ENCODE measurements at regions not wholly inside any gene's neighbourhood (a gene's known extent, or its start where the extent isn't known, plus 50 kb on each side); places are given as distances from the start of the nearest gene placed in this dataset.

DNA sequence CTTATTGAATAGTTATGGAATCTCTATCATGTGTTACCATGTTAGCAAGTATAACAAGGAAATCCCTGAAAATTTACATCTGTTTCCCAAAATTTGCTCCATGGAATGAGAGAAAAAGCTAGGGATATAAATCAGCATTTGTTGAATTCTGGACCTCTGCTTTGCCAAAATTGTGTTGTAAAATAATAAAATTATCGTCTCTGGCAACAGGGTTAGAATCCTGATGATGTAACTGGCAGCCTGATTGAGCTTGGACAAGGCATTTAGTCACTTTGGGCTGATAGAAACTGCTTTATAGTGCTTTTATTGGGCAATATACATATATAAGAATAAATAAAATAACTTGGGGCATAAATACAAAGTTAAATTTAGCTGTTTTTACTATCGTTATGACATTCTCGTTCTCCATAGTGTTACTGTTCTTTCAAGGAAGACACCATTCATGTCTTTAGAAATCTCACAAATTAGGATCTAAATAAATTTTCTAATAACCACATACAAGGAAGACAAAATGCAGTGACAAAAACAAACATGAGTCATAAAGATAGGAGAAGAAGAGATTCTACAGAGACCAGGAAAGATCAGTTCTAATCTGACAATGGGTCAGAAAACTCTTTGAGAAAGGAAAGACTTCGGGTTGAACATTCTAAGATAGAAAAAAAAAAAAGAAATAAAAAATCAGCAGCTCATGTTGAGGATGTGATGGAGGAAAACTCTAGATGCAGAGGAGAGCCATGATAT, 145.0 kb upstream of the CDH10 start:
- no peak for ATAC-seq (replicated peaks in 1 of 2)
- H3K9me3 Mint-ChIP-seq = peaks cover 13% of the 10 kb centered on the region in 2 donors

DNA sequence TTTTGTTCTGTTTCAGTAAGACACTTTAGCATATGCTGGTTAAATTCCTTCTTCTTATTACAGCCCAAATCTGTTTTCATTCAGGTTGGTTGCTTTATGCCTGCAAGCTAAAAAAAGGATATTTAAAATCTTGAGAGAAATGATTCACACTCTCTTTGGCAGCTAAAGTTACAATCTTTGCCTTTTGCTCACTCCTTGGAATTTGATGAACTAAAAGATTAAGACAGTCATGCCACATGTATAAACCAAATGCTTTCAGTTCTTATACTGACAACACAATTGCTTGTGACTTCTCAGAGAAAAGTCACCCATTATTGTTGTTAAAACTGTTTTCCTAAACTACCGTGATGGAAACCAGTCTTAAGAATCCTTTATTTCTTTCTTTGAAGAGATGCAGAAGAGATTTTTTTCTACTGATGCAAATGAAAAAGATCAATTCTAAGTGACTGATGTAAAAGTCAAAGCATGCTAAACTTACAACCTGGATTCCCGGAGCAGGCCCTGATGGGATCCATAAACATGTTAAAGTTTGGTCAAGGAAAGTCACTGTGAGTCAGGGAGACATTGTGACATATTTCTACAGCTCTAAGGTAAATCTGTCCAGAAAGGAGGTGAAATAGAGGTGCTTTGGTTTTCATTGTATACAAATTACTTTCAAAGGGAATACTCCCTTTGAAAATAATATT, 144.2 kb upstream of the CDH10 start:
- ATAC-seq (replicated peaks in 1 of 2) (no peak), DNase-seq (no peak)
- Mint-ChIP-seq H3K36me3 (ENCODE audit: insufficient read depth in 2 of 2) (peaks cover 0 to 4% of the 10 kb centered on the region in 2 donors), H3K27ac (no peak overlapping the region), H3K4me3 (no peak overlapping the region), H3K4me1 (ENCODE audit: low read depth) (no peaks in the 10 kb centered on the region), H3K27me3 (ENCODE audit: low read depth) (no peaks in the 10 kb centered on the region), H3K9me3 (peaks cover 13% of the 10 kb centered on the region in 2 donors)

More for the DNA sequence above, 145.0 kb upstream of the CDH10 start:
- Mint-ChIP-seq H3K27ac (no peak overlapping the region), H3K4me1 (ENCODE audit: low read depth) (no peaks in the 10 kb centered on the region), H3K27me3 (ENCODE audit: low read depth) (no peaks in the 10 kb centered on the region), H3K36me3 (ENCODE audit: insufficient read depth in 2 of 2) (peaks cover 0 to 4% of the 10 kb centered on the region in 2 donors), H3K4me3 (no peak overlapping the region)
- no peak for DNase-seq

DNA sequence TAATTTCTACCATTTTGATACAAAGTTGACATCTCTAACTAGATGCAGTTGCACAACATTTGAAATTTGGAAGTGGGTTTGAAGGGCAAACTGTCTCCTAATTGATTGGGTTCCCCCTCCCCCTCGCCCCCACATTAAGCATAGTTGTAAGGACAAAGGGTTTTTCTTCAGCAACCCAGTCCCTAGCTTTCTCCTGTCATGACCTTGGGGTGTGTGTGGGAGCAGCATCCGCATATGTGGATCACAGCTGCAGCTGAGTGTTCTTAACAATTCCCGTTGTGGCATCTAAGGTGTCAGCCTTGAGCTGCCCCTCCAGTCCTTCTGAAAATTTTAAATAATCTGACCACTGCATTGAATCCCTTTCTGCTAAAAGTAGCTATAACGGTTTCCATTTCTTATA, 141.3 kb upstream of the CDH10 start:
- no peaks in the 10 kb centered on the region for H3K36me3 Mint-ChIP-seq (ENCODE audit: insufficient read depth in 2 of 2)
- no peak overlapping the region for H3K4me3 Mint-ChIP-seq
- no peaks in the 10 kb centered on the region for H3K27me3 Mint-ChIP-seq (ENCODE audit: low read depth)
- DNase-seq = no peak
- no peak for ATAC-seq (replicated peaks in 1 of 2)
- no peaks in the 10 kb centered on the region for H3K4me1 Mint-ChIP-seq (ENCODE audit: low read depth)
- no peak overlapping the region for H3K27ac Mint-ChIP-seq
- peaks cover 6 to 9% of the 10 kb centered on the region in 2 donors for H3K9me3 Mint-ChIP-seq

DNA sequence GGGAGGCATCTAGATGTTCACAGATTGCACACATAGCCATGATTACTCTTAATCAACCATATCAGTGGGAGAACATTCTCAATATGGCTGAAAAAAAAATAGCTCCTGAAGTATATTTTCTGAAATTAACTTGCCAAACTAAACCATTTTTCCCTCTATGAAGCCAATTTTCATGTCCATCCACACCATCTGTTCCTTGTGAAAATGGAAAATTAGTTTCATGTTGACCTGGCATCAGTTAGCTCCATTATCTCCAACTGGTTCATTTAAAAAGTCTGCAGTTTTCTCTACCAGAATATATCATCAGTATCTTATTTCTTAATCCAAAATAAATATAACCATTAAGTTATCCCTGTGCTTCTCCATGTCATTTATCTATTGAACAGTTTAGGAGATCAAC, 138.8 kb upstream of the CDH10 start:
- no peak overlapping the region for H3K4me3 Mint-ChIP-seq
- no peak overlapping the region for H3K27ac Mint-ChIP-seq
- H3K27me3 Mint-ChIP-seq (ENCODE audit: low read depth) = no peaks in the 10 kb centered on the region

DNA sequence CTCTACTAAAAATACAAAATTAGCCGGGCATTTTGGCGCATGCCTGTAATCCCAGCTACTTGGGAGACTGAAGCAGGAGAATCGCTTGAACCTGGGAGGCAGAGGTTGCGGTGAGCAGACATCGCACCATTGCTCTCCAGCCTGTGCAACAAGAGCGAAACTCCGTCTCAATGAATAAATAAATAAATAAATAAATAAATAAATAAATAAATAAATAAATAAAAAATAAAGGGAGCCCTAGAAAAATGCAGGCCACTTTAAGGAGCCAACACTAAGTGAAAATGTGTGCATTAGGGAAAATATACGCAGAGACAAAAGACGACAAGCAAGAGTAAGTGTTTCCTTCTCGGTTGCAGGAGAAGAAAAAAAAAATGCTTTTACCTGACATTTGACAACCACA, 132.6 kb upstream of the CDH10 start:
- DNase-seq = no peak
- no peaks in the 10 kb centered on the region for H3K4me1 Mint-ChIP-seq (ENCODE audit: low read depth)
- H3K9me3 Mint-ChIP-seq = peaks cover 4 to 14% of the 10 kb centered on the region in 2 donors
- no peaks in the 10 kb centered on the region for H3K27me3 Mint-ChIP-seq (ENCODE audit: low read depth)
- ATAC-seq (replicated peaks in 1 of 2) = no peak
- H3K27ac Mint-ChIP-seq = no peak overlapping the region
- no peak overlapping the region for H3K4me3 Mint-ChIP-seq
- peaks cover 0 to 3% of the 10 kb centered on the region in 2 donors for H3K36me3 Mint-ChIP-seq (ENCODE audit: insufficient read depth in 2 of 2)

More for the DNA sequence above, 138.8 kb upstream of the CDH10 start:
- Mint-ChIP-seq H3K9me3 (peaks cover 4 to 11% of the 10 kb centered on the region in 2 donors), H3K4me1 (ENCODE audit: low read depth) (no peaks in the 10 kb centered on the region), H3K36me3 (ENCODE audit: insufficient read depth in 2 of 2) (no peaks in the 10 kb centered on the region)
- DNase-seq = no peak
- ATAC-seq (replicated peaks in 1 of 2) = no peak

DNA sequence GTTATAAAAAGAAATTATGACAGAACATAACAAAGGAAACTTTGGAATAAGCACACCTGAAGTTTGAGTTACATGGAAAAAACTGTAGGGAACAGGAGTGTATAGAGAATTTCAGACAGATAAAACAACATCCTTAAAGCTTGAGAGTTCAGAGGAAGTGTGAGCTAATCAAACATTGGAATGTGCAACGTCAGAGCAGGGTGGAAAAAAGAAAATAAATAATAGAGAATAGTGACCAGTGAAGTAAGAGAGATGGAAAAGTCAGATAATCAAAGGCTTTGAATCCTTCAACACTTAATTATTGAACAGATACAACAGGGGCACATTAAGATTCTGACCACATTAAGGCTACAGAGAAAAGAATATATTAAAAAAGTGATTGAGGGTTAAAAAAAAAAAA, 128.5 kb upstream of the CDH10 start:
- Mint-ChIP-seq H3K4me1 (ENCODE audit: low read depth) (no peaks in the 10 kb centered on the region), H3K36me3 (ENCODE audit: insufficient read depth in 2 of 2) (peaks cover 0 to 3% of the 10 kb centered on the region in 2 donors), H3K9me3 (peaks cover 6 to 12% of the 10 kb centered on the region in 2 donors), H3K4me3 (no peak overlapping the region), H3K27me3 (ENCODE audit: low read depth) (no peaks in the 10 kb centered on the region), H3K27ac (no peak overlapping the region)
- no peak for DNase-seq
- no peak for ATAC-seq (replicated peaks in 1 of 2)

DNA sequence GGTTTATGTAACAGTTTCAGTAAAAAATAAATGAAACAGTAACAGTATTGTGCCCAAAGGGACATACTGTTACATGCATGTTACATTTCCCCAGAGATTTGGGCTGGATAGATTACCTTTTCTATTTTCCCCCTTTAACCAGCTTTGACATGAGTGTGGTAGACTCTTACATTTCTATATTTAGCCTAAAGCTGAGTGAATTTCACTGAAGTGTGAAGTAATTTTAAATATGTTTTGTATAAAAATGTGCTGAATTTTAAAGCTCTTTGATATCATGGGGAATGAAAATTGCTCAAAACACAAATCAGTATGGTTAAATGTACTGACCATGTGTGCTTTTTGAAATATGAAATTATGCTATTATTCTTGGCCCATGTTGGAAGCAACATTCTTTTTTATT, 122.3 kb upstream of the CDH10 start:
- ATAC-seq (replicated peaks in 1 of 2) (no peak), DNase-seq (no peak)
- Mint-ChIP-seq H3K4me3 (no peak overlapping the region), H3K27ac (no peak overlapping the region), H3K27me3 (ENCODE audit: low read depth) (no peaks in the 10 kb centered on the region), H3K9me3 (peaks cover 14% of the 10 kb centered on the region in 2 donors), H3K36me3 (ENCODE audit: insufficient read depth in 2 of 2) (peaks cover 1 to 3% of the 10 kb centered on the region in 2 donors), H3K4me1 (ENCODE audit: low read depth) (no peaks in the 10 kb centered on the region)

DNA sequence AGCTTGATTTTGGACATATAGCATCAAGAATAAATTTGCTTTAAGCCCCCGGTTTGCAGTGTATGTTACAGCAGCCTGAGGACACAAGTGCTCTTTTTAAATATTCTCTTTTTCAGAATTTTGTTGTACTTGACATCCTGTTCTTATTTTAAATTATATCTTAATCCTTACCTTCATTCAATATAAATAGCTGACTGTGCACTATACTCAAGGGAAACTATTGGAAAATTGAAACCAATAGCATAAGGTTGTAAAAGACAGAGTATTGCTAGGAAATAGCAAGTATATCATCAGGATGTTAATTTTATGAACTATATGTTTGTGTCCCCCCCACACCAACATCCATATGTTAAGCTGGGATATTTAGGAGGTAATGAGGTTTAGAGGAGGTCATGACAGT, 120.4 kb upstream of the CDH10 start:
- H3K4me3 Mint-ChIP-seq = no peak overlapping the region
- H3K36me3 Mint-ChIP-seq (ENCODE audit: insufficient read depth in 2 of 2) = peaks cover 2 to 7% of the 10 kb centered on the region in 2 donors
- ATAC-seq (replicated peaks in 1 of 2) (no peak), DNase-seq (no peak)
- H3K4me1 Mint-ChIP-seq (ENCODE audit: low read depth) = no peaks in the 10 kb centered on the region
- no peaks in the 10 kb centered on the region for H3K27me3 Mint-ChIP-seq (ENCODE audit: low read depth)
- H3K9me3 Mint-ChIP-seq = peaks cover 13 to 16% of the 10 kb centered on the region in 2 donors
- no peak overlapping the region for H3K27ac Mint-ChIP-seq

DNA sequence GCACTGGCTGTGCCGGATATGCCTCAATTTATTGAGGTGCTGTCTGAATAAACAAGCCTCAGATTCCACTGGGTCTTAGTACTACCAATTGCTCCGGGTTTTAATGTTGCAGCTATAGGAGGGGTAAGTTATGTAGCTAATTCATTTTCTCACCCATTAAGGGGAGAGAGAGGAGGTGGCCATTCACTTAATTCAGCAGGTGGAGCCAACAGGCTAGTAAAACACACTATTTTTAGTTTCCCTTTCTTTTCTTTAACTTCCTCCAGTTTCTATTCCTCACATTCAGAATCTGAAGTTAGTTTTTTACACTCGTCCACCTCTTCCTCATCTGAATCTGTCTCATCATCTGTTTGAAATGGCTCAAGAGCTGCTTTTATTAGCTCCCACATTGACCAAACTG, 105.6 kb upstream of the CDH10 start:
- no peak for DNase-seq
- no peaks in the 10 kb centered on the region for H3K27me3 Mint-ChIP-seq (ENCODE audit: low read depth)
- peaks cover 0 to 3% of the 10 kb centered on the region in 2 donors for H3K36me3 Mint-ChIP-seq (ENCODE audit: insufficient read depth in 2 of 2)
- no peaks in the 10 kb centered on the region for H3K4me1 Mint-ChIP-seq (ENCODE audit: low read depth)
- no peak for ATAC-seq (replicated peaks in 1 of 2)
- H3K9me3 Mint-ChIP-seq = peaks cover 9 to 23% of the 10 kb centered on the region in 2 donors
- no peak overlapping the region for H3K4me3 Mint-ChIP-seq
- no peak overlapping the region for H3K27ac Mint-ChIP-seq

DNA sequence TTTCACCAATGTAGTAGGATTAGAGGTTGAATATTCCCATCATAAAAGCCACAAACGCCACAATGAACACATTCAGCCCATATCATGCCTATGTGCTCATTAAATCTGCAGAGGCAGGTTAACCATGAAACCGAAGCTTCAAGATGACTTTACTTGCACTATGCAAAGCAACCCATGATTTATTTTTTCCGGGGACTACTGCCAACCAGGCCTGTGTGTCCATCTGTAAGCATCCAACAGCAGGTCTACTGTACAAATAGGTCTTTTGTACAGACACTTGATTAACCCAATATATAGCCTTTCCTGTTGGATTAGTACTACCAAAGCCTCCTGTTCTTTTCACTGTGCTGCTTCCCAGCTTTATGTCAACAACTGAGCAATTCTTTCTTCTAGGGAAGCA, 104.9 kb upstream of the CDH10 start:
- ATAC-seq (replicated peaks in 1 of 2) = no peak
- Mint-ChIP-seq H3K27me3 (ENCODE audit: low read depth) (no peaks in the 10 kb centered on the region), H3K4me3 (no peak overlapping the region), H3K9me3 (peaks cover 9 to 19% of the 10 kb centered on the region in 2 donors), H3K36me3 (ENCODE audit: insufficient read depth in 2 of 2) (peaks cover 0 to 3% of the 10 kb centered on the region in 2 donors), H3K4me1 (ENCODE audit: low read depth) (no peaks in the 10 kb centered on the region), H3K27ac (no peak overlapping the region)
- no peak for DNase-seq

DNA sequence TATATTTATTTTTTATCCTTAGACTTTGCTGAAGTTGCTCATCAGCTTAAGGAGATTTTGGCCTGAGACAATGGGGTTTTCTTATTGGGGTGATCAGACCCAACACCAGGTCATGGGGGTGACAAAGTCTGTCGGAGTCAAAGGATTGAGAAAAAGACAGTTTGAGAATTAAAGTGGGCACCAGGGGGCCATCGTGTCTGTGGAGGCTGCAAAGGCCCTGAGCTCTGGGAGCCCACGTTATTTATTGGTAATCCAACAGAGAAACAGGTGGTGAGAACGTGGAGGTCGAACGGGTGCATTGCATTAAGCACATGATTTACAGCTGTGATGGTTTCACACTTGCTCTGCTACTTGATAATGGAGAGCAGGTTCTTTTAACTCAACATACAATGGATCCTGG, 102.5 kb upstream of the CDH10 start:
- DNase-seq (no peak), ATAC-seq (replicated peaks in 1 of 2) (no peak)
- H3K9me3 Mint-ChIP-seq = peaks cover 3 to 11% of the 10 kb centered on the region in 2 donors
- H3K4me1 Mint-ChIP-seq (ENCODE audit: low read depth) = no peaks in the 10 kb centered on the region
- no peak overlapping the region for H3K27ac Mint-ChIP-seq
- peaks cover 0 to 2% of the 10 kb centered on the region in 2 donors for H3K36me3 Mint-ChIP-seq (ENCODE audit: insufficient read depth in 2 of 2)
- no peaks in the 10 kb centered on the region for H3K27me3 Mint-ChIP-seq (ENCODE audit: low read depth)
- no peak overlapping the region for H3K4me3 Mint-ChIP-seq

DNA sequence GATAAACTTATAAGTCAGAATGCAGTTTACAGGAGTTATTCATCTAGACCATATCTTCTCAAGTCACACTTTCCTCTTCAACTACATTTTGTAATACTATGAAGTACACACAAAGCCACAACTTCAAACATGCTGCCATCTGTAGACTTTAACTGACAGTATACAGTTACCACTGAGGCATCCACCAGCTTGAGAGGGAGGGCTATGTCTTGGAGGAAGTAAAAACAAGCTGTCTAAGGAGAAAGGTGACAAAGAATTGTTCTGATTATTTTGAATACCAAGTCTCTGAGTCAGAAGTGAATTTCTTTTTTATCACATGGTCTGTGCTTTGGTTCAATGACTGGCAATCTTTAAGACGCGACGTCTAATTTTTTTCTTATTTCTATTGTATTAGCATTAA, 97.6 kb upstream of the CDH10 start:
- no peak for ATAC-seq (replicated peaks in 1 of 2)
- Mint-ChIP-seq H3K27ac (no peak overlapping the region), H3K36me3 (ENCODE audit: insufficient read depth in 2 of 2) (peaks cover under 1 to 3% of the 10 kb centered on the region in 2 donors), H3K27me3 (ENCODE audit: low read depth) (no peaks in the 10 kb centered on the region), H3K4me1 (ENCODE audit: low read depth) (no peaks in the 10 kb centered on the region), H3K4me3 (no peak overlapping the region), H3K9me3 (peaks cover 7 to 12% of the 10 kb centered on the region in 2 donors)
- no peak for DNase-seq

DNA sequence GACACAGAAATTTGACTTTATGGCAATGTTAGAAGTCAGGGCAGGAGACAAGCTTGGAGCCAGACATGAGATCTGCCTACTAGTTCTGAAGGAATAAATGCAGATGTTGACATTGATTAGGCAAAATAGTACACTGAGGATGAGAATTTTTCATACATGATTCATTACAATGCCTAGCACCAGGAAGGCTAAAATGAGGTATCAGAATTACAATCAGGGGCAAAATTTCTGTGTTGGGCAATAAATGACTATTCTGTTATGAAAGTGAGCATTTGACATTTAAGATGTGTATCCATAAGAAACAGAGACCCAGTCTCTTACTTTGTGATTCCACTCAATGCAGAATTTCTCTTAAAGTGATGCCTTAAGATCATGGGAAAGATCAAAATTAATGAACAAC, 92.4 kb upstream of the CDH10 start:
- DNase-seq (no peak), ATAC-seq (replicated peaks in 1 of 2) (no peak)
- Mint-ChIP-seq H3K4me3 (no peak overlapping the region), H3K9me3 (peaks cover 5 to 14% of the 10 kb centered on the region in 2 donors), H3K27ac (no peak overlapping the region), H3K27me3 (ENCODE audit: low read depth) (no peaks in the 10 kb centered on the region), H3K36me3 (ENCODE audit: insufficient read depth in 2 of 2) (peaks cover 1 to 2% of the 10 kb centered on the region in 2 donors), H3K4me1 (ENCODE audit: low read depth) (no peaks in the 10 kb centered on the region)

All from activated T-cell treated with anti-CD3 and anti-CD28 coated beads, Interleukin-2, amount 50 U/mL, for 72 hours (primary cell).